OCI-LY7 (cell line): ENCODE measurements at regions not wholly inside any gene's neighbourhood (a gene's known extent, or its start where the extent isn't known, plus 50 kb on each side); places are given as distances from the start of the nearest gene placed in this dataset.

Experiments used
- BruUV-seq: library from RNA; stranded (reverse); fragments of 400-500 nt; replicated peaks from 2 replicates; lab custom pipeline; 2021; lab: Mats Ljungman, UMichigan
- CTCF ChIA-PET: fragments of 300-600 bp; sonication (Branson Sonifier 250); formaldehyde crosslinking; loops from one replicate; lab custom pipeline; 2022; ENCODE audit warnings: antibody characterized with exemption; ENCODE audit not compliant: unreplicated experiment; lab: Charles Lee
- POLR2A ChIA-PET: fragments of 300-600 bp; sonication (Branson Sonifier 250); formaldehyde crosslinking; loops from one replicate; lab custom pipeline; 2022; ENCODE audit warnings: antibody characterized with exemption; lab: Charles Lee
- DNase-seq: peaks from one replicate; pipeline ENCODE4 v3.0.0-alpha.2; 2015; ENCODE audit warnings: low spot score
- H2AFZ ChIP-seq: fragments of 200-600 bp; sonication (generic), shearing (Covaris generic); 2 replicates; pipeline ENCODE4 v1.6.1; 2014; ENCODE audit warnings: mild to moderate bottlenecking, antibody characterized with exemption, low read length, moderate library complexity
- H3K27ac ChIP-seq: fragments of 200-600 bp; sonication (generic); 2 replicates; pipeline ENCODE4 v1.5.1; 2014; ENCODE audit warnings: mixed run types, low read depth, mild to moderate bottlenecking, moderate library complexity, low read length, inconsistent platforms; ENCODE audit not compliant: poor library complexity, severe bottlenecking
- H3K36me3 ChIP-seq: fragments of 200-600 bp; sonication (generic); 2 replicates; pipeline ENCODE4 v1.6.1; 2014; ENCODE audit warnings: mild to moderate bottlenecking, antibody characterized with exemption, low read length, moderate library complexity, mixed read lengths; ENCODE audit not compliant: insufficient read depth
- H3K4me1 ChIP-seq: fragments of 200-600 bp; sonication (generic); 2 replicates; pipeline ENCODE4 v1.5.1; 2014; ENCODE audit warnings: mild to moderate bottlenecking, low read length; ENCODE audit not compliant: insufficient read depth, poor library complexity, severe bottlenecking
- H3K4me2 ChIP-seq: fragments of 200-600 bp; sonication (generic); 2 replicates; pipeline ENCODE4 v1.6.1; 2014; ENCODE audit warnings: mild to moderate bottlenecking, low read length
- H3K4me3 ChIP-seq: fragments of 200-600 bp; sonication (generic); 2 replicates; pipeline ENCODE4 v1.5.1; 2014; ENCODE audit warnings: mild to moderate bottlenecking, low read depth, low read length; ENCODE audit not compliant: poor library complexity, severe bottlenecking
- H3K79me2 ChIP-seq: fragments of 200-600 bp; sonication (generic); 2 replicates; pipeline ENCODE4 v1.6.1; 2016; ENCODE audit warnings: low read depth, mild to moderate bottlenecking, low read length, moderate library complexity, mixed read lengths; ENCODE audit not compliant: insufficient read depth
- H3K9me2 ChIP-seq: fragments of 200-600 bp; sonication (generic); 2 replicates; pipeline ENCODE4 v1.6.1; 2016; ENCODE audit warnings: mild to moderate bottlenecking, low read length, mixed read lengths; ENCODE audit not compliant: insufficient read depth
- H3K9me3 ChIP-seq: fragments of 200-600 bp; sonication (generic); 2 replicates; pipeline ENCODE4 v1.6.1; 2014; ENCODE audit warnings: mild to moderate bottlenecking, mixed run types, low read length, mixed read lengths
- H4K20me1 ChIP-seq: fragments of 200-600 bp; sonication (generic); 2 replicates; pipeline ENCODE4 v1.6.1; 2014; ENCODE audit warnings: mild to moderate bottlenecking, antibody characterized with exemption, low read length, moderate library complexity, mixed read lengths; ENCODE audit not compliant: insufficient read depth
- CTCF ChIP-seq: fragments of 200-600 bp; sonication (generic); conservative IDR thresholded peaks from 2 replicates; pipeline ENCODE4 v1.5.1; 2014; ENCODE audit warnings: mild to moderate bottlenecking, antibody characterized with exemption, low read length, moderate library complexity, mixed read lengths
- EZH2phosphoT487 ChIP-seq: fragments of 200-600 bp; sonication (generic); IDR thresholded peaks from 2 replicates; pipeline ENCODE4 v1.6.1; 2018; ENCODE audit warnings: low read depth, borderline replicate concordance, mild to moderate bottlenecking, mixed run types, antibody characterized with exemption, low read length, moderate library complexity, mixed read lengths
- intact Hi-C: fragments of 100-400 bp; cut with micrococcal nuclease; formaldehyde crosslinking; loops from one replicate; pipeline ENCODE4 v1.10.0; 2022; ENCODE audit not compliant: unreplicated experiment

GRCh38 chr14:26121181-26121580 lies 476.7 kb downstream of the NOVA1 start:
- no peak overlapping the region for H3K4me3 ChIP-seq
- ChIA-PET CTCF (no interaction called here), POLR2A (no interaction called here)
- H3K9me2 ChIP-seq = no peaks in the 10 kb centered on the region
- intact Hi-C loops = no loop called here
- H3K79me2 ChIP-seq = no peaks in the 10 kb centered on the region
- no peaks in the 10 kb centered on the region for H4K20me1 ChIP-seq
- no peak overlapping the region for H3K27ac ChIP-seq
- TF ChIP-seq CTCF = no peak
- TF ChIP-seq EZH2phosphoT487 = no peak
- no peaks in the 10 kb centered on the region for H3K4me1 ChIP-seq
- no TSS peak for BruUV-seq
- no peak for DNase-seq
- H3K9me3 ChIP-seq = no peaks in the 10 kb centered on the region
- no peaks in the 10 kb centered on the region for H3K36me3 ChIP-seq
- H3K4me2 ChIP-seq = no peak overlapping the region
- no peak overlapping the region for H2AFZ ChIP-seq

- intact Hi-C loops = no loop called here
- H3K9me2 ChIP-seq = no peaks in the 10 kb centered on the region
- no TSS peak for BruUV-seq
- no peak overlapping the region for H3K4me3 ChIP-seq
- CTCF ChIA-PET = no interaction called here
- no peak overlapping the region for H3K4me2 ChIP-seq
- H3K79me2 ChIP-seq = no peaks in the 10 kb centered on the region
- H3K4me1 ChIP-seq = no peaks in the 10 kb centered on the region
- no peaks in the 10 kb centered on the region for H3K9me3 ChIP-seq
- H4K20me1 ChIP-seq = no peaks in the 10 kb centered on the region
- TF ChIP-seq EZH2phosphoT487 = no peak
- H2AFZ ChIP-seq = no peak overlapping the region
- no peak overlapping the region for H3K27ac ChIP-seq
- no peak for DNase-seq
- POLR2A ChIA-PET = interaction anchor here (0.6 to 1.0 kb wide), 5 partner anchors 20 to 672 kb away, joined by 3 to 6 read pairs (median 3); no protein-coding TSS in a partner anchor
- no peaks in the 10 kb centered on the region for H3K36me3 ChIP-seq
These were observed 483.8 kb downstream of the NOVA1 start for GRCh38 chr14:26113911-26114640.

GRCh38 chr14:26104717-26105116 lies 493.1 kb downstream of the NOVA1 start:
- no peak overlapping the region for H3K4me3 ChIP-seq
- CTCF ChIA-PET = no interaction called here
- no peak overlapping the region for H3K4me2 ChIP-seq
- POLR2A ChIA-PET = no interaction called here
- no peak overlapping the region for H2AFZ ChIP-seq
- DNase-seq = no peak
- no peak overlapping the region for H3K27ac ChIP-seq
- no peaks in the 10 kb centered on the region for H3K9me2 ChIP-seq
- no peaks in the 10 kb centered on the region for H4K20me1 ChIP-seq
- no peak for TF ChIP-seq EZH2phosphoT487
- no peak for TF ChIP-seq CTCF
- no TSS peak for BruUV-seq
- H3K79me2 ChIP-seq = no peaks in the 10 kb centered on the region
- H3K36me3 ChIP-seq = no peaks in the 10 kb centered on the region
- intact Hi-C loops = no loop called here
- no peaks in the 10 kb centered on the region for H3K9me3 ChIP-seq
- no peaks in the 10 kb centered on the region for H3K4me1 ChIP-seq
